Spleen (tissue), 7 donors: ENCODE measurements at regions not wholly inside any gene's neighbourhood (a gene's known extent, or its start where the extent isn't known, plus 50 kb on each side); places are given as distances from the start of the nearest gene placed in this dataset.

Source experiments
- POLR2A ChIP-seq, 3 donors: fragments of 450-650 bp; IDR thresholded peaks; one replicate each; pipeline ENCODE4 v1.5.1; 2017; ENCODE audit warnings: antibody characterized with exemption in 3 of 3, mild to moderate bottlenecking in 1 of 3
- POLR2AphosphoS5 ChIP-seq, 3 donors: sonication (generic); formaldehyde crosslinking; IDR thresholded peaks; one replicate each; pipeline ENCODE4 v1.5.1; 2017; ENCODE audit warnings: antibody characterized with exemption in 3 of 3
- TF ChIP-seq, protein P1 (sequence below), 11 experiments: fragments of 200-600 bp in 7 of 11; fragments of 450-650 bp in 4 of 11; sonication (generic) in 4 of 11; IDR thresholded peaks in 8 of 11; conservative IDR thresholded peaks in 3 of 11; 1 replicate in 7 of 11; 2 replicates in 4 of 11; pipeline versions ENCODE4 v1.4.0 to v1.8.0; 2016 to 2021; ENCODE audit warnings: antibody characterized with exemption in 11 of 11, inconsistent platforms in 4 of 11, mild to moderate bottlenecking in 1 of 11
- donor health status: DM: no; HTN: no; CAD: no; lungs with moderate emphysema.
- donor health status: DM: no; HTN: no; CAD: no.
- donor health status: DM: no; HTN: no; CAD: no.

DNA sequence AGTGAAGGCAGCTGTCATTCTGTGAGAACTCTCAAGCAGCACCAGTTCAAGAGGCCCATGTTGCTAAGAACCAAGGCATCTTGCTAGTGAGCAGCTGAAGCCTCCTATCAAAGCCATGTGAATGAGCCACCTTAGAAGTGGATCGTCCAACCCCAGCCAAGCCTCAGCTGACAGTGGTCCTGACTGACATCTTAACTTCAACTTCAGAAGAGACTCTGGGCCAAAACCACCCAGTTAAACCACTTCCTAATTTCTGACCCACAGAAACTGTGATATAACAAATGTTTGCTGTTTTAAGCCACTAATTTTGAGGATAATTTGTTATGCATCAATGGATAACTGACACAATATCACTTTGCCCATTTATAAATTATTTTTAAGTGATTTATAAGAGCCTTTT, 256.0 kb downstream of the RPAP3 start:
- TF ChIP-seq, protein P1, sequence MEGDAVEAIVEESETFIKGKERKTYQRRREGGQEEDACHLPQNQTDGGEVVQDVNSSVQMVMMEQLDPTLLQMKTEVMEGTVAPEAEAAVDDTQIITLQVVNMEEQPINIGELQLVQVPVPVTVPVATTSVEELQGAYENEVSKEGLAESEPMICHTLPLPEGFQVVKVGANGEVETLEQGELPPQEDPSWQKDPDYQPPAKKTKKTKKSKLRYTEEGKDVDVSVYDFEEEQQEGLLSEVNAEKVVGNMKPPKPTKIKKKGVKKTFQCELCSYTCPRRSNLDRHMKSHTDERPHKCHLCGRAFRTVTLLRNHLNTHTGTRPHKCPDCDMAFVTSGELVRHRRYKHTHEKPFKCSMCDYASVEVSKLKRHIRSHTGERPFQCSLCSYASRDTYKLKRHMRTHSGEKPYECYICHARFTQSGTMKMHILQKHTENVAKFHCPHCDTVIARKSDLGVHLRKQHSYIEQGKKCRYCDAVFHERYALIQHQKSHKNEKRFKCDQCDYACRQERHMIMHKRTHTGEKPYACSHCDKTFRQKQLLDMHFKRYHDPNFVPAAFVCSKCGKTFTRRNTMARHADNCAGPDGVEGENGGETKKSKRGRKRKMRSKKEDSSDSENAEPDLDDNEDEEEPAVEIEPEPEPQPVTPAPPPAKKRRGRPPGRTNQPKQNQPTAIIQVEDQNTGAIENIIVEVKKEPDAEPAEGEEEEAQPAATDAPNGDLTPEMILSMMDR (IDR thresholded peaks at IDR 0.05 in 8 of 11, conservative IDR thresholded peaks at IDR 0.05 in 3 of 11), result no peak
- TF ChIP-seq POLR2A (IDR thresholded peaks at IDR 0.05) (no peak), POLR2AphosphoS5 (IDR thresholded peaks at IDR 0.05) (no peak)
